Panc1 (cell line): ENCODE measurements at regions not wholly inside any gene's neighbourhood (a gene's known extent, or its start where the extent isn't known, plus 50 kb on each side); places are given as distances from the start of the nearest gene placed in this dataset.

Experiments
- ATAC-seq: fragments of 200-7000 bp; cut with Tn5 transposase; 2 replicates; pipeline ENCODE4 v1.9.1; 2020; ENCODE audit warnings: mild to moderate bottlenecking, moderate library complexity
- BruUV-seq: library from RNA; stranded (reverse); fragments of 400-500 nt; replicated peaks from 2 replicates; lab custom pipeline; 2021; lab: Mats Ljungman, UMichigan
- CTCF ChIA-PET: fragments of 300-600 bp; sonication (Branson Sonifier 250); formaldehyde crosslinking; loops from one replicate; lab custom pipeline; 2022; ENCODE audit warnings: antibody characterized with exemption; lab: Charles Lee
- POLR2A ChIA-PET: fragments of 300-600 bp; sonication (Branson Sonifier 250); formaldehyde crosslinking; loops from one replicate; lab custom pipeline; 2022; ENCODE audit warnings: antibody characterized with exemption; lab: Charles Lee
- DNase-seq: peaks from one replicate; pipeline ENCODE4 v3.0.0-alpha.2; 2010; ENCODE audit warnings: low read depth, low spot score
- H3K27ac ChIP-seq: 2 replicates; pipeline ENCODE4 v1.5.1; 2011; ENCODE audit warnings: mild to moderate bottlenecking, low read length, inconsistent platforms
- H3K27me3 ChIP-seq: fragments of 200-500 bp; sonication (Bioruptor generic); 2 replicates; pipeline ENCODE4 v1.6.0; 2014; ENCODE audit warnings: low read length, inconsistent platforms; ENCODE audit not compliant: control insufficient read depth, insufficient read depth
- H3K36me3 ChIP-seq: fragments of 200-500 bp; sonication (Bioruptor generic); 2 replicates; pipeline ENCODE4 v1.5.1; 2014; ENCODE audit warnings: inconsistent platforms, mild to moderate bottlenecking, low read length, moderate library complexity; ENCODE audit not compliant: control insufficient read depth, insufficient read depth
- H3K4me1 ChIP-seq: 2 replicates; pipeline ENCODE4 v1.5.1; 2011; ENCODE audit warnings: inconsistent platforms, mild to moderate bottlenecking, low read length, moderate library complexity; ENCODE audit not compliant: control insufficient read depth, insufficient read depth
- H3K4me3 ChIP-seq, 2 experiments: 2 replicates each; pipeline ENCODE4 v1.5.1; 2011 to 2012; ENCODE audit warnings: low read depth in 2 of 2, low read length in 2 of 2, mild to moderate bottlenecking in 2 of 2, inconsistent platforms in 1 of 2, moderate library complexity in 1 of 2
- H3K9me3 ChIP-seq: fragments of 200-500 bp; sonication (Bioruptor generic); 2 replicates; pipeline ENCODE4 v1.5.1; 2014; ENCODE audit warnings: low read depth, mild to moderate bottlenecking, inconsistent platforms, low read length, moderate library complexity; ENCODE audit not compliant: control insufficient read depth, insufficient read depth
- POLR2AphosphoS5 ChIP-seq: IDR thresholded peaks from 2 replicates; pipeline ENCODE4 v1.6.1; 2012; ENCODE audit warnings: mild to moderate bottlenecking, low read depth, low read length, moderate library complexity
- SIN3A ChIP-seq: IDR thresholded peaks from 2 replicates; pipeline ENCODE4 v1.6.1; 2012; ENCODE audit warnings: low read depth, mild to moderate bottlenecking, low read length, moderate library complexity, borderline replicate concordance; ENCODE audit not compliant: insufficient read depth
- TCF7L2 ChIP-seq: IDR thresholded peaks from 2 replicates; pipeline ENCODE4 v1.6.1; 2011; ENCODE audit warnings: mild to moderate bottlenecking, low read depth, low read length, inconsistent platforms
- in situ Hi-C: cut with HindIII; loops from 2 replicates; pipeline ENCODE4 v1.10.0; 2016; ENCODE audit warnings: low sequenced_read_pairs, low pct_unique_long_range_greater_than_20kb
- intact Hi-C: fragments of 100-400 bp; cut with micrococcal nuclease; formaldehyde crosslinking; loops from one replicate; pipeline ENCODE4 v1.10.0; 2022; ENCODE audit not compliant: unreplicated experiment
- TF ChIP-seq, protein P1 (sequence below), 2 experiments: IDR thresholded peaks; 2 replicates each; pipeline ENCODE4 v1.6.1; 2011 to 2012; ENCODE audit warnings: low read depth in 2 of 2, control low read depth in 1 of 2, low read length in 1 of 2, mild to moderate bottlenecking in 1 of 2, moderate library complexity in 1 of 2; ENCODE audit not compliant: insufficient read depth in 1 of 2
- TF ChIP-seq, protein P2 (sequence below): fragments of 450-650 bp; IDR thresholded peaks from 2 replicates; pipeline ENCODE4 v1.5.1; 2017; ENCODE audit warnings: mild to moderate bottlenecking

DNA sequence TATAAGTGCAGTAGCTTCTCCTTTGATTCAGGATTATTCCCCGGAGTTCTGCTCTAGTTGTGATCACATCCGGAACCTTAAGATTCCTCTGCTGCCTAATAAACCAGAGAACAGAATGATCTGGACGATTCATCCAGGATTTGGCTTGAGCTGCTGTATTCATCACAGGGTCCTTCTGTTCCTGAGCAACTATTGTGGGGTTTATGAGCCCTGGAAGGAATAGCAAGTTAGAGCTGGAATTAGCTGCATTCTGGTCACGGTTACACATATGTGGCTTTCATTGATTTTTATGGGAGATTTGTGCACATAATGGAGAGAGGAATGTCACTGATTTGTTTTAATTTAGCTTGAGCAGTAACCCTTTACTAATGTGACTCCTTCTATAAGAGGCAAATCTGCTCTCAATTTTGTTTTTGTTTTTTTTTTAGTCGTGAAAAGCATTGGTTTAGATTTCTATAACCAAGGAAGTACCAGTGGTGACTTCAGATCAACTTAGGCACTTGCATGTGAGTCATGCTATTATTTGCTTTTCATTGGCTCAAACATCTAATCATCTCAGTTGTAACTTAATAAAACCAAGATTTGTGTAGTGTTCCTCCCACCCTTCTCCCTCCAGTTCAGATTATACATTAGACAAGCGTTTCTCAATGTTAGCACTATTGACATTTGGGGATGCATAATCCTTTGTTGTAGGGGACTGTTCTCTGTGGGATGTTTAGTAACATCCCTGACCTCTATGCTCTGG lies 148.5 kb downstream of the OTOL1 start:
- ChIA-PET POLR2A (no interaction called here), CTCF (no interaction called here)
- ATAC-seq (no peak), DNase-seq (no peak)
- H3K27ac ChIP-seq: no peak overlapping the region
- TF ChIP-seq TCF7L2 (no peak), POLR2AphosphoS5 (no peak), SIN3A (no peak)
- TF ChIP-seq, protein P1, sequence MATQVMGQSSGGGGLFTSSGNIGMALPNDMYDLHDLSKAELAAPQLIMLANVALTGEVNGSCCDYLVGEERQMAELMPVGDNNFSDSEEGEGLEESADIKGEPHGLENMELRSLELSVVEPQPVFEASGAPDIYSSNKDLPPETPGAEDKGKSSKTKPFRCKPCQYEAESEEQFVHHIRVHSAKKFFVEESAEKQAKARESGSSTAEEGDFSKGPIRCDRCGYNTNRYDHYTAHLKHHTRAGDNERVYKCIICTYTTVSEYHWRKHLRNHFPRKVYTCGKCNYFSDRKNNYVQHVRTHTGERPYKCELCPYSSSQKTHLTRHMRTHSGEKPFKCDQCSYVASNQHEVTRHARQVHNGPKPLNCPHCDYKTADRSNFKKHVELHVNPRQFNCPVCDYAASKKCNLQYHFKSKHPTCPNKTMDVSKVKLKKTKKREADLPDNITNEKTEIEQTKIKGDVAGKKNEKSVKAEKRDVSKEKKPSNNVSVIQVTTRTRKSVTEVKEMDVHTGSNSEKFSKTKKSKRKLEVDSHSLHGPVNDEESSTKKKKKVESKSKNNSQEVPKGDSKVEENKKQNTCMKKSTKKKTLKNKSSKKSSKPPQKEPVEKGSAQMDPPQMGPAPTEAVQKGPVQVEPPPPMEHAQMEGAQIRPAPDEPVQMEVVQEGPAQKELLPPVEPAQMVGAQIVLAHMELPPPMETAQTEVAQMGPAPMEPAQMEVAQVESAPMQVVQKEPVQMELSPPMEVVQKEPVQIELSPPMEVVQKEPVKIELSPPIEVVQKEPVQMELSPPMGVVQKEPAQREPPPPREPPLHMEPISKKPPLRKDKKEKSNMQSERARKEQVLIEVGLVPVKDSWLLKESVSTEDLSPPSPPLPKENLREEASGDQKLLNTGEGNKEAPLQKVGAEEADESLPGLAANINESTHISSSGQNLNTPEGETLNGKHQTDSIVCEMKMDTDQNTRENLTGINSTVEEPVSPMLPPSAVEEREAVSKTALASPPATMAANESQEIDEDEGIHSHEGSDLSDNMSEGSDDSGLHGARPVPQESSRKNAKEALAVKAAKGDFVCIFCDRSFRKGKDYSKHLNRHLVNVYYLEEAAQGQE (IDR thresholded peaks at IDR 0.05; ENCODE audit: insufficient read depth in 1 of 2, low read depth in 2 of 2, low read length in 1 of 2): no peak
- TF ChIP-seq, protein P2, sequence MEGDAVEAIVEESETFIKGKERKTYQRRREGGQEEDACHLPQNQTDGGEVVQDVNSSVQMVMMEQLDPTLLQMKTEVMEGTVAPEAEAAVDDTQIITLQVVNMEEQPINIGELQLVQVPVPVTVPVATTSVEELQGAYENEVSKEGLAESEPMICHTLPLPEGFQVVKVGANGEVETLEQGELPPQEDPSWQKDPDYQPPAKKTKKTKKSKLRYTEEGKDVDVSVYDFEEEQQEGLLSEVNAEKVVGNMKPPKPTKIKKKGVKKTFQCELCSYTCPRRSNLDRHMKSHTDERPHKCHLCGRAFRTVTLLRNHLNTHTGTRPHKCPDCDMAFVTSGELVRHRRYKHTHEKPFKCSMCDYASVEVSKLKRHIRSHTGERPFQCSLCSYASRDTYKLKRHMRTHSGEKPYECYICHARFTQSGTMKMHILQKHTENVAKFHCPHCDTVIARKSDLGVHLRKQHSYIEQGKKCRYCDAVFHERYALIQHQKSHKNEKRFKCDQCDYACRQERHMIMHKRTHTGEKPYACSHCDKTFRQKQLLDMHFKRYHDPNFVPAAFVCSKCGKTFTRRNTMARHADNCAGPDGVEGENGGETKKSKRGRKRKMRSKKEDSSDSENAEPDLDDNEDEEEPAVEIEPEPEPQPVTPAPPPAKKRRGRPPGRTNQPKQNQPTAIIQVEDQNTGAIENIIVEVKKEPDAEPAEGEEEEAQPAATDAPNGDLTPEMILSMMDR: no peak
- H3K9me3 ChIP-seq: no peaks in the 10 kb centered on the region
- BruUV-seq: no TSS peak
- in situ Hi-C loops: no loop called here
- no peaks in the 10 kb centered on the region for H3K4me1 ChIP-seq
- H3K27me3 ChIP-seq: no peaks in the 10 kb centered on the region
- H3K36me3 ChIP-seq: no peaks in the 10 kb centered on the region
- H3K4me3 ChIP-seq: no peak overlapping the region
- intact Hi-C loops: no loop called here

DNA sequence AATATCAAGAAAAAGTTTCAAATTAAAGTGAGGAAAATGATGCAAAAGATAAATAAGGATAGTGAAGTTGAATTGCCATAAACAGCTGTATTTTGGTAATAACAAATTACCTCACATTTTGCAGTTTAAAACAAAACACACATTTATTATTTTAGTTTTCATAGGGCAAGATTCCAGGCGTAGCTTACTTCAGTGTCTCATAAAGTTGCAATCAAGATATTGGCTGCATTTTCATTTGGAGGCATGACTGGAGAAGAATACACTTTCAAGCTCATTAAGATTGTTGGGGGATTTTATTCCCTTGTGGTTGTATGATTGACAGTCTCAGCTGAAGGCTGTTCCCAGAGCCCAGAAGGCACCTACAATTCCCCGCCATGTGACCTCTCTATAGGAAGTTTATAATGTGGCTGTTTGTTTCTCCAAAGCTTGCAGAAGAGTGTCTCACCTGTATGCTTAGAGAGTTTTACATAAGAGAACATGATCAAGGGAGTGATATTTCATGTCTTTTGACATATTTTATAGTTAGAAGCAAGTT lies 151.4 kb downstream of the OTOL1 start:
- no TSS peak for BruUV-seq
- no peak overlapping the region for H3K27ac ChIP-seq
- no peak for TF ChIP-seq SIN3A
- no peak for TF ChIP-seq POLR2AphosphoS5
- TF ChIP-seq, protein P2: no peak
- no peak overlapping the region for H3K4me3 ChIP-seq
- ChIA-PET POLR2A (no interaction called here), CTCF (no interaction called here)
- H3K9me3 ChIP-seq: no peaks in the 10 kb centered on the region
- ATAC-seq (no peak), DNase-seq (no peak)
- H3K27me3 ChIP-seq: no peaks in the 10 kb centered on the region
- no peaks in the 10 kb centered on the region for H3K36me3 ChIP-seq
- no peaks in the 10 kb centered on the region for H3K4me1 ChIP-seq
- in situ Hi-C loops: no loop called here
- intact Hi-C loops: no loop called here
